GM23248 (cell line): ENCODE measurements at regions not wholly inside any gene's neighbourhood (a gene's known extent, or its start where the extent isn't known, plus 50 kb on each side); places are given as distances from the start of the nearest gene placed in this dataset.

Experiments used
- DNase-seq: peaks from one replicate; pipeline ENCODE4 v3.0.0-alpha.2; 2015
- H2AFZ ChIP-seq: fragments of 200-600 bp; sonication (generic); 2 replicates; pipeline ENCODE4 v1.6.1; 2016; ENCODE audit warnings: antibody characterized with exemption
- H3F3A ChIP-seq: fragments of 200-600 bp; sonication (generic); 2 replicates; pipeline ENCODE4 v1.6.1; 2016; ENCODE audit warnings: mild to moderate bottlenecking, antibody characterized with exemption, mixed run types; ENCODE audit not compliant: insufficient read depth
- H3K27ac ChIP-seq: fragments of 200-600 bp; sonication (generic); 2 replicates; pipeline ENCODE4 v1.5.1; 2016; ENCODE audit warnings: mild to moderate bottlenecking
- H3K27me3 ChIP-seq: fragments of 200-600 bp; sonication (generic); replicated peaks from 2 replicates; pipeline ENCODE4 v1.6.1; 2016; ENCODE audit warnings: mild to moderate bottlenecking; ENCODE audit not compliant: insufficient read depth
- H3K36me3 ChIP-seq: fragments of 200-600 bp; sonication (generic); 2 replicates; pipeline ENCODE4 v1.6.1; 2016; ENCODE audit warnings: low read depth, mild to moderate bottlenecking
- H3K4me1 ChIP-seq: fragments of 200-600 bp; sonication (generic); 2 replicates; pipeline ENCODE4 v1.6.1; 2016; ENCODE audit warnings: mild to moderate bottlenecking; ENCODE audit not compliant: insufficient read depth
- H3K4me2 ChIP-seq: fragments of 200-600 bp; sonication (generic); one replicate; pipeline ENCODE4 v1.6.1; 2016; ENCODE audit warnings: mild to moderate bottlenecking; ENCODE audit not compliant: unreplicated experiment
- H3K4me3 ChIP-seq: fragments of 200-600 bp; sonication (generic); 2 replicates; pipeline ENCODE4 v1.5.1; 2016; ENCODE audit warnings: mild to moderate bottlenecking
- H3K79me2 ChIP-seq: fragments of 200-600 bp; sonication (generic); 2 replicates; pipeline ENCODE4 v1.6.1; 2016; ENCODE audit warnings: mild to moderate bottlenecking; ENCODE audit not compliant: insufficient read depth
- H3K9ac ChIP-seq: fragments of 200-600 bp; sonication (generic); 2 replicates; pipeline ENCODE4 v1.6.1; 2016; ENCODE audit warnings: mild to moderate bottlenecking
- H3K9me2 ChIP-seq: fragments of 200-600 bp; sonication (generic); 2 replicates; pipeline ENCODE4 v1.6.1; 2016; ENCODE audit warnings: mixed run types, mild to moderate bottlenecking, moderate library complexity; ENCODE audit not compliant: insufficient read depth
- H3K9me3 ChIP-seq: fragments of 200-600 bp; sonication (generic); one replicate; pipeline ENCODE4 v1.6.1; 2017; ENCODE audit warnings: low read depth
- H4K20me1 ChIP-seq: fragments of 200-600 bp; sonication (generic); 2 replicates; pipeline ENCODE4 v1.6.0; 2016; ENCODE audit not compliant: insufficient read depth
- EZH2 ChIP-seq: fragments of 200-600 bp; sonication (generic); IDR thresholded peaks from 2 replicates; pipeline ENCODE4 v1.6.1; 2018; ENCODE audit warnings: antibody characterized with exemption, mild to moderate bottlenecking; ENCODE audit not compliant: insufficient read depth, poor library complexity, severe bottlenecking
- EZH2phosphoT487 ChIP-seq: fragments of 200-600 bp; sonication (generic); IDR thresholded peaks from 2 replicates; pipeline ENCODE4 v1.6.1; 2018; ENCODE audit warnings: antibody characterized with exemption, moderate library complexity, mild to moderate bottlenecking, low read depth; ENCODE audit not compliant: insufficient read depth
- WGBS, 2 experiments: methylation state at CpG; one replicate each; pipeline ENCODE4 v1.1.6; 2015 to 2017; ENCODE audit warnings: low lambda C conversion rate in 2 of 2, low coverage in 1 of 2; ENCODE audit errors: missing lambda C conversion rate in 2 of 2; 5-methylcytosine and 5-hydroxymethylcytosine counted together
- in situ Hi-C: fragments of 300-500 bp; cut with MboI; formaldehyde crosslinking; loops from 2 replicates; pipeline ENCODE4 v1.15.0; 2020

DNA sequence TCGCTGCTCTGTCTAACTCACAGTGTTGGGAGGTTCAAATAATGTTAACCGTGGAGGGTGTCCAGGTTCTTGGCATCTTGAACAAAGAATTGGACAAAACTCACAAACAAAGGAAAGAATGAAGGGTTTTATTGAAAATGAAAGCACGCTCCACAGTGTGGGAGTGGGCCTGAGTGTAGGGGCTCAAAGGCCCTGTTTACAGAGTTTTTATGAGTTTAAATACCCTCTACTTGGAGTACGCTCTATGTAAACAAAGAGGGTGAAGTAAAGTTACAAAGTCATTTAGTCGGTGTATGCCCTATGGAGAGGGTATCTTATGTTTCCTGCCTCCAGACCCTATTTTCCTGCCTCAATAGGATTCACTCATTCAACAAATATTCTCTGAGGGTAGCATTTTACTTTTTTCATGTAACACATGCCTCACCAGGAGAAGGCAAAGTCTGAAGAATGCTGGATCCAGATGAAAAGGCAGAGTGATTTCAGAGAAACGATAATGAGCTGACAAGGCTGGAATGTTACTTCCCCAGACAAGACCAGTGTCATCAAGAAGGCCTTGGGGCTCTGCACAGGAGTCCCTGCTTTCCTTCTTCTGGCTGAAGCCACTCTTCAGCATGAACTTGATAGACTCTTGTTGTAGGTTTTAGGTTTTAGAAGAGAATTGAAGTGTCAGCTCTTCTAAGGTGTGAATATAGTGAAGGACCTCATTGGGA lies 163.6 kb downstream of the FAM43A start:
- no peak overlapping the region for H3K4me2 ChIP-seq
- H3F3A ChIP-seq, result no peaks in the 10 kb centered on the region
- TF ChIP-seq EZH2phosphoT487 (no peak), EZH2 (no peak)
- H3K79me2 ChIP-seq, result no peaks in the 10 kb centered on the region
- 73 to 77% methylated on average over 6 of the region's 6 CpGs for WGBS, 2 experiments
- no peaks in the 10 kb centered on the region for H4K20me1 ChIP-seq
- no peak overlapping the region for H3K27ac ChIP-seq
- H3K9me3 ChIP-seq, result no peaks in the 10 kb centered on the region
- H3K4me1 ChIP-seq, result no peaks in the 10 kb centered on the region
- H3K4me3 ChIP-seq, result no peak overlapping the region
- peaks cover 8% of the 10 kb centered on the region for H3K27me3 ChIP-seq
- no peak for DNase-seq
- no peaks in the 10 kb centered on the region for H3K9me2 ChIP-seq
- no peak overlapping the region for H2AFZ ChIP-seq
- no peaks in the 10 kb centered on the region for H3K36me3 ChIP-seq
- H3K9ac ChIP-seq, result no peak overlapping the region
- in situ Hi-C loops, result no loop called here

DNA sequence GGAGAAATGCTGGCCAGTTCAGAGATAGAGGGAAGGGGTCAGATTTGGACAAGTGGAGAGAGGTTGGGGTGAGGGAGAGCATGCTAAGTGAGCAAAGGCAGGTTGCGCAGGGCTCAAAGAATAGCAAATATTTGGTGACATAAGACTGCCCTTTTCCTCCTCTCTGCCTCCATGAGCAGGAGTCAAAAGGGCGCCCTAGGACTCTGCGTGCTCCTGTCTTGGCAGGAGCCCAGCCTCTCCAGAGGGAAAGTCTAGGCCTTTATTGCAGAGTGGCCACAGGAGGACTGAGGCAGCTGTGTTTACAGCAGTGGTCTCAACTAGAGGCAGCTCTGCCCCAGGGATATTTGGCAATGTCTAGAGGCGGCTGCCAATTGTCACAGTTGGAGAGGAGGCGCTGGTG lies 165.6 kb downstream of the FAM43A start:
- Histone ChIP-seq H4K20me1 (no peaks in the 10 kb centered on the region), H3K9ac (no peak overlapping the region), H3K27ac (no peak overlapping the region), H2AFZ (no peak overlapping the region), H3K9me3 (no peaks in the 10 kb centered on the region), H3K4me3 (no peak overlapping the region), H3K79me2 (no peaks in the 10 kb centered on the region), H3K9me2 (no peaks in the 10 kb centered on the region), H3F3A (no peaks in the 10 kb centered on the region), H3K4me1 (no peaks in the 10 kb centered on the region), H3K36me3 (no peaks in the 10 kb centered on the region), H3K4me2 (no peak overlapping the region), H3K27me3 (peaks cover 16% of the 10 kb centered on the region)
- DNase-seq, result no peak
- in situ Hi-C loops, result no loop called here
- WGBS, 2 experiments, result 73 to 85% methylated on average over 5 of the region's 5 CpGs
- no peak for TF ChIP-seq EZH2

DNA sequence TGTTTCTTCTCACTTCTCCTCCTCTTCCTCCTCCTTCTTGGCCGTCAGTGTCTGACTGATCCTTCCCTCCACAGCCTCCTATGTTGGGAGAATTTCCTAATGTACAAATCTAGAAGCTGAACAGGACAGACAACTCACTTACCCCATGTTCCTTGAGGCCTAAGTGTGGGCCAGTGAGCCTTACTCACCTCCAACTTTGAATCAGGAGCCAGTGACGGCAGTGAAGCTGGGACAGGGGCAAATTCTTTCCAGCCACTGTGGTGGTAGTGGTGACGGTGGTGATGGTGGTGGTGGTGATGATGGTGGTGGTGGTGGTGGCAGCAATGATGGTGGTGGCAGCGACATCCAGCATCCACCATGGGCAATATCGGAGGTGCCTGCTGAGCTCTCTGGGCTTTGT lies 166.3 kb downstream of the FAM43A start:
- no peaks in the 10 kb centered on the region for H3K9me2 ChIP-seq
- H3K27me3 ChIP-seq, result peaks cover 16% of the 10 kb centered on the region
- no peak overlapping the region for H2AFZ ChIP-seq
- no peak overlapping the region for H3K4me2 ChIP-seq
- no peak for TF ChIP-seq EZH2
- TF ChIP-seq EZH2phosphoT487, result no peak
- H3K36me3 ChIP-seq, result no peaks in the 10 kb centered on the region
- no peak for DNase-seq
- no peak overlapping the region for H3K4me3 ChIP-seq
- no peaks in the 10 kb centered on the region for H3F3A ChIP-seq
- H3K9me3 ChIP-seq, result no peaks in the 10 kb centered on the region
- no peaks in the 10 kb centered on the region for H3K79me2 ChIP-seq
- H3K27ac ChIP-seq, result no peak overlapping the region
- no peaks in the 10 kb centered on the region for H3K4me1 ChIP-seq
- no peaks in the 10 kb centered on the region for H4K20me1 ChIP-seq
- WGBS, 2 experiments, result 77 to 83% methylated on average over 5 of the region's 5 CpGs
- no peak overlapping the region for H3K9ac ChIP-seq
- in situ Hi-C loops, result no loop called here

DNA sequence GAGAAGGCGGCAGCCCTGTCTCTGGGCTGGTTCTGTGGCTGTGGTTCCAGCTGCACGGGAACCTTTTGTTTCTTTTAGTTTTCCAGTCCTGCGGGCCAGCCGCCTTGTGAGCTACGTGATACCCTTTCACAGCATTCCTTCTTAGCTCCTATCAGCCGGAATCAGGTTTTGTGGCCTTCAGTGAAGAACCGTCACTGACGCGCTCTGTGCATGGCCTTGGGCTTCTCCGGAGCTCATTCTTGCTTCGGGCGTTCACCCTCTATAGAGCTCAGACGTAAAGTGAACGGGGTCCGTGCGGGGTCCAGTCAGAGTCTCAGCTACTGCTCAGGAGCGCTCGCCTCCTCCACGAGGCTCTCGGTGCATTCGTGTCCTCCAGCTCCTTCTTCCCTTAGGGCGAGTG lies 166.7 kb downstream of the FAM43A start:
- TF ChIP-seq EZH2 (no peak), EZH2phosphoT487 (no peak)
- H3K79me2 ChIP-seq, result no peaks in the 10 kb centered on the region
- 78 to 84% methylated on average over 22 of the region's 22 CpGs for WGBS, 2 experiments
- no peak overlapping the region for H3K4me2 ChIP-seq
- no peaks in the 10 kb centered on the region for H3F3A ChIP-seq
- no peaks in the 10 kb centered on the region for H4K20me1 ChIP-seq
- no peak overlapping the region for H2AFZ ChIP-seq
- H3K27me3 ChIP-seq, result peaks cover 16% of the 10 kb centered on the region
- H3K36me3 ChIP-seq, result no peaks in the 10 kb centered on the region
- H3K4me1 ChIP-seq, result no peaks in the 10 kb centered on the region
- H3K27ac ChIP-seq, result no peak overlapping the region
- H3K9ac ChIP-seq, result no peak overlapping the region
- H3K9me2 ChIP-seq, result no peaks in the 10 kb centered on the region
- no peak for DNase-seq
- in situ Hi-C loops, result no loop called here
- H3K9me3 ChIP-seq, result no peaks in the 10 kb centered on the region
- no peak overlapping the region for H3K4me3 ChIP-seq
